IMR-90 (cell line): ENCODE measurements at regions not wholly inside any gene's neighbourhood (a gene's known extent, or its start where the extent isn't known, plus 50 kb on each side); places are given as distances from the start of the nearest gene placed in this dataset.

Experiments used
- ATAC-seq: fragments of 200-7000 bp; cut with Tn5 transposase; 2 replicates; pipeline ENCODE4 v1.9.1; 2020; ENCODE audit warnings: low read depth, mild to moderate bottlenecking, moderate library complexity
- BruUV-seq: library from RNA; stranded (reverse); fragments of 400-500 nt; replicated peaks from 2 replicates; lab custom pipeline; 2021; lab: Mats Ljungman, UMichigan
- CTCF ChIA-PET: fragments of 300-600 bp; formaldehyde crosslinking; extraction: SDS; loops from one replicate; lab custom pipeline; 2021; ENCODE audit warnings: antibody characterized with exemption; lab: Yijun Ruan, JAX
- POLR2A ChIA-PET: fragments of 300-600 bp; sonication (Branson Sonifier 250); formaldehyde crosslinking; loops from one replicate; lab custom pipeline; 2022; ENCODE audit warnings: antibody characterized with exemption; ENCODE audit not compliant: unreplicated experiment; lab: Charles Lee
- DNase-seq: peaks from one replicate; pipeline ENCODE4 v3.0.0; 2013
- H2AFZ ChIP-seq: replicated peaks from 2 replicates; pipeline ENCODE3; 2013; ENCODE audit warnings: low read length, mild to moderate bottlenecking; ENCODE audit not compliant: poor library complexity
- H2AK5ac ChIP-seq: 2 replicates; pipeline ENCODE4 v1.6.1; 2013; ENCODE audit warnings: low read depth, low read length, inconsistent platforms
- H2AK9ac ChIP-seq: replicated peaks from 2 replicates; pipeline ENCODE3; 2013; ENCODE audit warnings: mild to moderate bottlenecking, low read depth, low read length, moderate library complexity; ENCODE audit not compliant: poor library complexity
- H2BK120ac ChIP-seq: 2 replicates; pipeline ENCODE4 v1.6.1; 2013; ENCODE audit warnings: low read depth, low read length, inconsistent platforms
- H2BK15ac ChIP-seq: 3 replicates; pipeline ENCODE4 v1.6.1; 2013; ENCODE audit warnings: low read depth, low read length, inconsistent platforms
- H2BK20ac ChIP-seq: 2 replicates; pipeline ENCODE4 v1.6.1; 2013; ENCODE audit warnings: low read depth, mild to moderate bottlenecking, inconsistent platforms, low read length, moderate library complexity
- H2BK5ac ChIP-seq: 2 replicates; pipeline ENCODE4 v1.6.1; 2013; ENCODE audit warnings: mild to moderate bottlenecking, low read depth, low read length, inconsistent platforms; ENCODE audit not compliant: poor library complexity, severe bottlenecking
- H3K14ac ChIP-seq: replicated peaks from 2 replicates; pipeline ENCODE4 v1.6.1; 2013; ENCODE audit warnings: low read depth, low read length, inconsistent platforms
- H3K18ac ChIP-seq: 2 replicates; pipeline ENCODE4 v1.6.1; 2013; ENCODE audit warnings: low read depth, low read length, control low read depth
- H3K23ac ChIP-seq: 2 replicates; pipeline ENCODE4 v1.6.1; 2013; ENCODE audit warnings: low read depth, low read length, inconsistent platforms
- H3K27ac ChIP-seq: 2 replicates; pipeline ENCODE4 v1.5.1; 2013; ENCODE audit warnings: mild to moderate bottlenecking, control low read depth, low read length; ENCODE audit not compliant: insufficient read depth
- H3K27me3 ChIP-seq: 2 replicates; pipeline ENCODE4 v1.6.1; 2013; ENCODE audit warnings: low read length; ENCODE audit not compliant: control insufficient read depth, insufficient read depth
- H3K36me3 ChIP-seq: 2 replicates; pipeline ENCODE4 v1.6.1; 2013; ENCODE audit warnings: low read length, mixed read lengths; ENCODE audit not compliant: control insufficient read depth, insufficient read depth
- H3K4ac ChIP-seq: 2 replicates; pipeline ENCODE4 v1.6.1; 2013; ENCODE audit warnings: low read depth, low read length, inconsistent platforms
- H3K4me1 ChIP-seq: 2 replicates; pipeline ENCODE4 v1.6.1; 2013; ENCODE audit warnings: low read length, mixed read lengths; ENCODE audit not compliant: control insufficient read depth, insufficient read depth
- H3K4me2 ChIP-seq: 2 replicates; pipeline ENCODE4 v1.6.1; 2013; ENCODE audit warnings: low read depth, mild to moderate bottlenecking, control low read depth, low read length, moderate library complexity
- H3K4me3 ChIP-seq: 2 replicates; pipeline ENCODE4 v1.5.1; 2013; ENCODE audit warnings: low read depth, mild to moderate bottlenecking, control low read depth, low read length, moderate library complexity; ENCODE audit not compliant: insufficient read depth
- H3K56ac ChIP-seq: 2 replicates; pipeline ENCODE4 v1.6.1; 2013; ENCODE audit warnings: low read length, inconsistent platforms; ENCODE audit not compliant: insufficient read depth; ENCODE audit errors: extremely low read depth
- H3K79me1 ChIP-seq, 2 experiments: 2 replicates each; pipeline ENCODE4 v1.6.1; 2013; ENCODE audit warnings: low read length in 2 of 2, inconsistent platforms in 1 of 2, low read depth in 1 of 2
- H3K9ac ChIP-seq: 2 replicates; pipeline ENCODE4 v1.6.1; 2013; ENCODE audit warnings: low read depth, low read length, control low read depth
- H3K9me1 ChIP-seq: 2 replicates; pipeline ENCODE4 v1.6.1; 2013; ENCODE audit warnings: low read length, inconsistent platforms; ENCODE audit not compliant: insufficient read depth
- H3K9me3 ChIP-seq: 2 replicates; pipeline ENCODE4 v1.6.1; 2013; ENCODE audit warnings: low read length; ENCODE audit not compliant: control insufficient read depth, insufficient read depth
- H4K20me1 ChIP-seq: 2 replicates; pipeline ENCODE4 v1.6.1; 2013; ENCODE audit warnings: low read length, inconsistent platforms; ENCODE audit not compliant: insufficient read depth
- H4K5ac ChIP-seq: 2 replicates; pipeline ENCODE4 v1.6.1; 2013; ENCODE audit warnings: mild to moderate bottlenecking, low read depth, low read length, control low read depth
- H4K8ac ChIP-seq, 2 experiments: 2 replicates each; pipeline ENCODE4 v1.6.1; 2013; ENCODE audit warnings: low read depth in 2 of 2, low read length in 2 of 2, control low read depth in 1 of 2, inconsistent platforms in 1 of 2
- H4K91ac ChIP-seq: 2 replicates; pipeline ENCODE4 v1.6.1; 2013; ENCODE audit warnings: low read depth, low read length, inconsistent platforms; ENCODE audit not compliant: insufficient read depth
- BHLHE40 ChIP-seq: fragments of 150-350 bp; IDR thresholded peaks from 2 replicates; pipeline ENCODE4 v1.6.1; 2016; ENCODE audit warnings: mild to moderate bottlenecking, low read depth, low read length
- CEBPB ChIP-seq: IDR thresholded peaks from 2 replicates; pipeline ENCODE4 v1.6.1; 2012; ENCODE audit warnings: low read depth, low read length, improper control_type of control experiment
- CHD1 ChIP-seq: IDR thresholded peaks from 2 replicates; pipeline ENCODE4 v1.6.1; 2012; ENCODE audit warnings: low read depth, low read length, improper control_type of control experiment
- CTCF ChIP-seq: conservative IDR thresholded peaks from 2 replicates; pipeline ENCODE4 v1.5.1; 2012; ENCODE audit warnings: mild to moderate bottlenecking, low read depth, low read length, improper control_type of control experiment
- FOS ChIP-seq: fragments of 150-350 bp; IDR thresholded peaks from 2 replicates; pipeline ENCODE4 v1.6.1; 2016; ENCODE audit warnings: low read depth, low read length
- MAFK ChIP-seq: IDR thresholded peaks from 2 replicates; pipeline ENCODE4 v1.6.1; 2012; ENCODE audit warnings: low read depth, low read length, improper control_type of control experiment
- MAZ ChIP-seq: IDR thresholded peaks from 2 replicates; pipeline ENCODE4 v1.6.1; 2012; ENCODE audit warnings: low read depth, mild to moderate bottlenecking, low read length, improper control_type of control experiment, moderate library complexity, borderline replicate concordance
- MXI1 ChIP-seq: IDR thresholded peaks from 2 replicates; pipeline ENCODE4 v1.6.1; 2012; ENCODE audit warnings: low read depth, mild to moderate bottlenecking, low read length, moderate library complexity, borderline replicate concordance
- NFE2L2 ChIP-seq: fragments of 150-350 bp; IDR thresholded peaks from 2 replicates; pipeline ENCODE4 v1.6.1; 2016; ENCODE audit warnings: low read depth, mild to moderate bottlenecking, low read length
- POLR2A ChIP-seq: IDR thresholded peaks from 2 replicates; pipeline ENCODE4 v1.6.1; 2012; ENCODE audit warnings: mild to moderate bottlenecking, low read depth, low read length
- RAD21 ChIP-seq: IDR thresholded peaks from 2 replicates; pipeline ENCODE4 v1.6.1; 2012; ENCODE audit warnings: low read length, improper control_type of control experiment
- RCOR1 ChIP-seq: IDR thresholded peaks from 2 replicates; pipeline ENCODE4 v1.6.1; 2012; ENCODE audit warnings: mild to moderate bottlenecking, low read length, improper control_type of control experiment; ENCODE audit not compliant: insufficient replicate concordance
- RFX5 ChIP-seq: IDR thresholded peaks from 2 replicates; pipeline ENCODE4 v1.8.0; 2012; ENCODE audit warnings: low read depth, mild to moderate bottlenecking, low read length, moderate library complexity
- SMC3 ChIP-seq: fragments of 150-350 bp; IDR thresholded peaks from 2 replicates; pipeline ENCODE4 v1.6.1; 2016; ENCODE audit warnings: low read depth, mild to moderate bottlenecking, antibody characterized with exemption, low read length, moderate library complexity
- USF2 ChIP-seq: fragments of 150-350 bp; IDR thresholded peaks from 2 replicates; pipeline ENCODE4 v1.6.1; 2017; ENCODE audit warnings: mild to moderate bottlenecking, antibody characterized with exemption, low read length, low read depth
- WGBS, 2 experiments: methylation state at CpG; one replicate each; pipeline versions ENCODE4 v1.1.5 to v1.1.7; 2013; ENCODE audit warnings: missing lambda C conversion rate in 2 of 2; ENCODE audit not compliant: insufficient read length in 1 of 2; ENCODE audit errors: extremely low coverage in 2 of 2; 5-methylcytosine and 5-hydroxymethylcytosine counted together
- dilution Hi-C: fragments of 300-500 bp; cut with HindIII; formaldehyde crosslinking; loops from one replicate; pipeline ENCODE4 v1.14.3; 2018; ENCODE audit warnings: low sequenced_read_pairs; ENCODE audit not compliant: unreplicated experiment
- in situ Hi-C: fragments of 300-500 bp; cut with MboI; formaldehyde crosslinking; loops from 3 replicates; pipeline ENCODE4 v1.14.3; 2019; ENCODE audit warnings: low sequenced_read_pairs, inconsistent platforms, mixed read lengths
- intact Hi-C: fragments of 100-400 bp; cut with micrococcal nuclease; formaldehyde crosslinking; loops from 2 replicates; pipeline ENCODE4 v1.10.0; 2022
- TF ChIP-seq, protein P1 (sequence below): fragments of 150-350 bp; IDR thresholded peaks from 2 replicates; pipeline ENCODE4 v1.6.1; 2016; ENCODE audit warnings: low read depth, mild to moderate bottlenecking, low read length, moderate library complexity, borderline replicate concordance

DNA sequence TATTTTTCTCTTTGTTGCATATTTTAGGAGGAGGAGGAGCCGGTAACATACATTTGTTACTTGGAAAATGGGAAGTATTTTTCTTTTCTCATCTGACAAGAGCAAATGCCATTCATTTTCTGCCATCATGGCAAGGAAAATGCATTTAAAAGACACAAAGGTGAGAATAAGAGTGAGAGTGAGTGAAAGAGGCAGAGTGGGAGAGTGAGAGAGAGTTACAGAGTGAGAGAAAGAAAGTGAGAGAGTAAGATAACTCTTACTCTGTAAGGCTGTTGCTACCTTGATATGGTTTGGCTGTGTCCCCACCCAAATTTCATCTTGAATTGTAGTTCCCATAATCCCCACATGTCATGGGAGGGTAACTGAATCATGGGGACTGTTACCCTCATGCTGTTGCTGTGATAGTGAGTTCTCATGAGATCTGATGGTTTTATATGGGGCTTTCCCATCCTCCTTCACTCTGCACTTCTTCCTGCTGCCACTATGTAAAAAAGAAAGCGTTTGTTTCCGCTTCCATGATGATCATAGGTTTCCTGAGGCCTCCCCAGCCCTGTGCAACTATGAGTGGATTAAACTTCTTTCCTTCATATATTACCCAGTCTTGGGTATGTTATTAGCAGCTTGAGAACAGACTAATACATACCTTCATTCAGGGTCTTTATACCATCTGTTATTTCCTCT, 64.2 kb downstream of the ASCL1 start:
- no peak for DNase-seq
- peaks cover 9% of the 10 kb centered on the region for H3K9me3 ChIP-seq
- in situ Hi-C loops, result no loop called here

More for the DNA sequence above, 64.2 kb downstream of the ASCL1 start:
- Histone ChIP-seq H3K14ac (no peak overlapping the region), H3K9ac (no peak overlapping the region), H3K4me2 (no peak overlapping the region), H3K23ac (no peak overlapping the region), H4K20me1 (no peaks in the 10 kb centered on the region), H2AFZ (no peak overlapping the region), H2BK15ac (no peak overlapping the region), H3K4me3 (no peak overlapping the region), H3K56ac (no peak overlapping the region), H2AK9ac (no peak overlapping the region), H3K4ac (no peak overlapping the region), H4K5ac (no peak overlapping the region), H2AK5ac (no peak overlapping the region), H3K27me3 (no peaks in the 10 kb centered on the region), H3K4me1 (no peaks in the 10 kb centered on the region), H2BK120ac (no peak overlapping the region), H2BK5ac (no peak overlapping the region), H4K91ac (no peak overlapping the region), H3K79me1 (no peaks in the 10 kb centered on the region), H3K36me3 (no peaks in the 10 kb centered on the region), H3K9me1 (no peaks in the 10 kb centered on the region), H4K8ac (no peak overlapping the region), H2BK20ac (no peak overlapping the region), H3K27ac (no peak overlapping the region), H3K18ac (no peak overlapping the region)
- ChIA-PET POLR2A (no interaction called here), CTCF (no interaction called here)
- dilution Hi-C loops, result no loop called here
- no TSS peak for BruUV-seq
- intact Hi-C loops, result no loop called here
- no CpG with 5 or more reads among the region's 3 CpGs for WGBS, 2 experiments
- no peak for ATAC-seq
- TF ChIP-seq MAFK, result no peak
- TF ChIP-seq FOS, result no peak
- no peak for TF ChIP-seq USF2
- no peak for TF ChIP-seq BHLHE40
- no peak for TF ChIP-seq RFX5
- TF ChIP-seq CEBPB, result no peak
- no peak for TF ChIP-seq MXI1
- TF ChIP-seq RAD21, result no peak
- TF ChIP-seq, protein P1, sequence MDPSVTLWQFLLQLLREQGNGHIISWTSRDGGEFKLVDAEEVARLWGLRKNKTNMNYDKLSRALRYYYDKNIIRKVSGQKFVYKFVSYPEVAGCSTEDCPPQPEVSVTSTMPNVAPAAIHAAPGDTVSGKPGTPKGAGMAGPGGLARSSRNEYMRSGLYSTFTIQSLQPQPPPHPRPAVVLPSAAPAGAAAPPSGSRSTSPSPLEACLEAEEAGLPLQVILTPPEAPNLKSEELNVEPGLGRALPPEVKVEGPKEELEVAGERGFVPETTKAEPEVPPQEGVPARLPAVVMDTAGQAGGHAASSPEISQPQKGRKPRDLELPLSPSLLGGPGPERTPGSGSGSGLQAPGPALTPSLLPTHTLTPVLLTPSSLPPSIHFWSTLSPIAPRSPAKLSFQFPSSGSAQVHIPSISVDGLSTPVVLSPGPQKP, result no peak
- no peak for TF ChIP-seq CTCF
- no peak for TF ChIP-seq MAZ
- TF ChIP-seq CHD1, result no peak
- no peak for TF ChIP-seq SMC3
- TF ChIP-seq RCOR1, result no peak
- no peak for TF ChIP-seq POLR2A
- TF ChIP-seq NFE2L2, result no peak
